HG02938 (cell line): ENCODE measurements at regions not wholly inside any gene's neighbourhood (a gene's known extent, or its start where the extent isn't known, plus 50 kb on each side); places are given as distances from the start of the nearest gene placed in this dataset.
"Not testable (repeated sequence)": the region's sequence is repeated elsewhere in the genome, so short reads cannot be mapped to it uniquely, and the experiment has no call there.

Source experiments
- ATAC-seq: cut with Tn5 transposase; IDR thresholded peaks from one replicate; pipeline ENCODE4 v1.9.1; 2021; ENCODE audit warnings: mild to moderate bottlenecking, moderate library complexity; ENCODE audit not compliant: unreplicated experiment

DNA sequence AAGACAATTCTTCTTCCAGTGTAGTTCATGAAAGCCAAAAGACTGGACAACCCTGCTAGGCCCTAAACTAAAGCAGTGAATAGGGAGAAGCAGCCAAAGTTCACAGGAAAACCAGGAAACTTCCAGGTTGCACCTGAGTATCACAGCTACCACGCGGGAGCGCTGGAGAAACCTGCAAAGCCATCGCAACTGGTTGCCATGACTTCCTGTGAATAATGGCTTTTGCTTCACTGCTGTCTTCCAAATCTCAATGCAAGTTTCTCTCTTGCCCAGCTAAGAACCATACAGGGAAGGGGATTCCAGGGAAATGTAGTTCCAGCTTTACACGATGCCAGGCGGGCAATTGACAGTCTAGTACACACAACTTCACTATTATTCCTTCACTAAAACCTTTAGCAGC, 114.1 kb downstream of the GXYLT1 start:
- no peak for ATAC-seq

- no peak for ATAC-seq
Observed at GRCh38 chr12:42027546-42027945, 117.1 kb downstream of the GXYLT1 start.

DNA sequence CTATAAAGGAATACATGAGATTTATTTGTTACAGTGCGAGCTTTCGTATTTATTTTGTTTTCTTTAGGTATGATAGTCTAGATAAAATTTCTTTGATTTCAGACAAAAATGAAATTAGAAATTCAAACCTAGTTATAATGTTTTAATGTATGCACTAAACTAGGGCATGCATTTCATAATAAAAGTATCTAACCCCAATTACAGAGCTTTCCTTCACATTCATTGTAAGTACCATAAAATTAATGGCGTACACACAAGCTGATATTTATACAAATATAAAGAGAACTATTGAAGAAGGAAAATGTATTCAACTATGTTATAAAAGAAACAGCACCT, 120.2 kb downstream of the GXYLT1 start:
- ATAC-seq: no peak

- peak; percentile 90 for ATAC-seq
Observed at GRCh38 chr12:42023733-42024494, 120.8 kb downstream of the GXYLT1 start.

- ATAC-seq: not testable (repeated sequence)
Observed at GRCh38 chr12:42021937-42022336, 122.7 kb downstream of the GXYLT1 start.

GRCh38 chr12:42021469-42021868, 123.2 kb downstream of the GXYLT1 start:
- no peak for ATAC-seq

DNA sequence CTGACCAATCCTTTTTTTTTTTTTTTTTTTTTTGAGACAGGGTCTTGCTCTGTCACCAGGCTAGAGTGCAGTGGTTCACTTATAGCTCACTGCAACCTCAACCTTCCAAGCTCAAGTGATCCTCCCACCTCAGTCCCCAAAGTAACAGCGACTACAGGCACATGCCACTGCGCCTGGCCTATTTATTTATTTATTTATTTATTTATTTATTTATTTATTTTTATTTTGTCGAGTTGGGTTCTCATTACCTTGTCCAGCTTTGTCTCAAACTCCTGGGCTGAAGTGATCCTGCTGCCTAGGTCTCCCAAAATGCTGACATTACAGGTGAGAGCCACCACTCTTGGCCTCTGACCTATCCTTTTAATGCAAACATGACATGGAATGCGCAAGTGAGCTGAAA, 124.4 kb downstream of the GXYLT1 start:
- ATAC-seq: no peak

- no peak for ATAC-seq
Observed at GRCh38 chr12:42019746-42020145, 124.9 kb downstream of the GXYLT1 start.

- ATAC-seq: no peak
Observed at GRCh38 chr12:42017051-42017450, 127.6 kb downstream of the GXYLT1 start.

DNA sequence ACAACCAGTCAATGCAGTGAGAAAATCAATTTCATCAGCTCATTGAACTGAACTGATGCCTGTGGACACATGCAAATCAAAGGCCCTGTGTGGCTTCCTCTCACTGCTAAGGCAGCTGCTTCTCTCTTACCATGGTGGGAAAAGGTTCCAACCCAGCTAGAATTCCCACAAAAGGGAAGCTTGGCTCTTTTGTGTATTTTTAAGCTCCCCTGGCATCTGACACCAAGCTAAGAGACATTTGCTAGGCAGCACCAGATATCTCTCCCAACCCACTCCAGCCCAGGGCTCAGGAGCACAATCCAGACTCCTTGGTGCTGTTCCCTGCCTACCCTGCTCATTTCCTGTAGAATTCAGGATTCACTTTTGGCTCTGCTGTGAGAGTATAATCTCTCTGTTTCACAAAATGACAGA, 129.6 kb downstream of the GXYLT1 start:
- no peak for ATAC-seq

DNA sequence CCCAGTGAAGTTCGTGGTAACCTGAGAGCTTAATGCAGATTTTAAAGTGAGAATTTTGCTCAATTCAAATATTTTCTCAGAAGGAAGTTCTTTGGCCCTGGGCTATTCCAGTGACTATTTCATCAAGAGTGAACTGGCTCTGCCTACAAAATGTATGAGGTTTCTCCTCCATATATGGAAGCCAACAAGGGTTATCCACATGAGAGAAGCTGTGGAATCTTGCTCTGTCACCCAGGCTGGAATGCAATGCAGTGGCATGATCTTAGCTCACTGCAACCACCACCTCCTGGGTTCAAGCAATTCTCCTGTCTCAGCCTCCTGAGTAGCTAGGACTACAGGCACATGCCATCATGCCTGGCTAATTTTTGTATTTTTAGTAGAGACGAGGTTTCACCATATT, 132.2 kb downstream of the GXYLT1 start:
- not testable (repeated sequence) for ATAC-seq

DNA sequence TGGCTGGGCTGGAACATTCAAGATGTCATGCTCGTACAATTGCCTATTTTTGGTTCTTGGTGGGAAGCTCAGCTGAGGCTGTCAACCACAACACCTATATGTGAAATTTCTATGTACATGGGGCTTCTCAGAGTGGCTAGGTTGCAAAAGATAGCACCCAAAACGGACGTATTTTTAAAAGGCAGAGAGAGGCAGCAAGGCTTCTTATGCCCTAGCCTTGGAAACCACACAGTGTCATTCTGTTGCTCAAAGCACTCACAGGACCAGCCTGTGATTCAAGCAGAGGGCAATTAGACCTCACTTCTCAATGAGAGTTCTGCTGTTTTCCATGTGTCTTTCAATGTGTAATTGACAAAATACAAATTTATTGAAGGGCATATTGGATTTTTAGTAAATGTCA, 134.0 kb downstream of the GXYLT1 start:
- ATAC-seq: no peak

- ATAC-seq: no peak
Observed at GRCh38 chr12:42010257-42010656, 134.4 kb downstream of the GXYLT1 start.

DNA sequence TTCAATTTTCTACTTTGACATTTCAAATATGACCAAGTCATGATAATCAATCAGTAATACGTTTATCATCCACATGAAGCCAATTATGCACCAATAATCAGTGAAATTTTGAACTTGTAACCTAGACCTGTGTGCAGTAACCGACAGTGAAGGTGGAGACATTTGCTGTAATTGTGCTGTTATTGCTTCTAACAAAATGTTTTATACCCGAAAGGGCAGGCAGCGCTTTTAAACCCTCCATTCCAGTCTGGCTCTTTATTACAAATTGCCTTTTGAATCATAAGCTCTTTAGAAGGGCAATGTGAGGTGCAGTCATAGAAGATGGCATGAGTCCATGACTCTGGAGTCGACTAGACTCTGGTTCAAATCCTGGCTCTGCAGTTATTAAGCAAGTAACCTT, 135.7 kb downstream of the GXYLT1 start:
- no peak for ATAC-seq

- ATAC-seq: no peak
Observed at GRCh38 chr12:42003031-42003430, 141.6 kb downstream of the GXYLT1 start.

DNA sequence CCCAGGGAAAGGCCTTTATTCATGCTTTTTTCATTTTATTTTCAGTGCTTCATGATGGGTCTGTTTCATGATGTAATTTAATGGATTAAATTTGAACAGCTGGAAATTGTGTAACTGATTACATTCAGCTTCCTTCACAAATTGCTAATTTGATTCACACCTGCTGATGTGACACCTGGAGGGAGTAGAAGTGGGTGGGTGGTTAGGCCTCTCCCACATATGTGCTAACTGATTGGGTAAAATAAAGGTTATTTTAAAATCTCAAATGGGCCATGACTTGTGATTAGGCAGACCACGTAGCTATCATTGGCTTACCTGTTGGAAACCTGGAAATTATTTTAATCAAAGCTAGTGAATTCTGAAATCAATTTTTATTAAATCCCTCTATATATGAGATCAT, 142.1 kb downstream of the GXYLT1 start:
- ATAC-seq: no peak

DNA sequence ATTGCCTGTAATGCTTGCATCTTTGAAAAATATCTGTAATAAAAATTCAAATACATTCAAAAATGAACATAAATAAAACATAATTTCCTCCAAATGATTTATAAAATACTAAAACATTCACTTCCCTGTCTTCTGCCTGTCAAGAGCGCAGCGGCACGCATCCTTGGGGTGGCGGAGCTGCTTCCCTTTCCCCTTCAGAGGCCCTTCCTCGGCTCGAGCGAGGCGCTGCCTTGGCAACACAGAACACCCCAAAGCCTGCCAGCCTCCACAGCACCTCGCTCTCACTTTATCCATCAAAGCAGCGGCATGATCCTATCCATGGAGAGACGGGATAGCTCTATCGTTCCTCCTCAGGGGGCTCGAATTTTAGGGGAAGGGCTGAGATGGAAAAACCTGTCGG, 146.2 kb downstream of the GXYLT1 start:
- ATAC-seq: no peak

DNA sequence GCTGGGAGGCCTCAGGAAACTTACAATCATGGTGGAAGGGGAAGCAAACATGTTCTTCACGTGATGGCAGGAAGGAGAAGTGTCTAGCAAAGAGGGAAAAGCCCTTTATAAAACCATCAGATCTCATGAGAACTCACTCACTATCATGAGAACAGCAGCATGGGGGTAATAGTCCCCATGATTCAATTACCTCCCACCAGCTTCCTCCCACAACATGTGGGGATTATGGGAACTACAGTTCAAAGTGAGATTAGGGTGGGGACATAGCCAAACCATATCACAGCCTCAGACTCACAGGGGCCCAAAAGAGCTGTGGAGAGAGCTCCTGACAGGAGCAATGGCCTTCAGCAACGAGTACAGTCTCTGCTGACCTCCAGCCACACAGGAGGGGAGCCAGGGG, 151.4 kb downstream of the GXYLT1 start:
- no peak for ATAC-seq

- ATAC-seq: no peak
Observed at GRCh38 chr12:41992692-41993215, 151.9 kb downstream of the GXYLT1 start.

DNA sequence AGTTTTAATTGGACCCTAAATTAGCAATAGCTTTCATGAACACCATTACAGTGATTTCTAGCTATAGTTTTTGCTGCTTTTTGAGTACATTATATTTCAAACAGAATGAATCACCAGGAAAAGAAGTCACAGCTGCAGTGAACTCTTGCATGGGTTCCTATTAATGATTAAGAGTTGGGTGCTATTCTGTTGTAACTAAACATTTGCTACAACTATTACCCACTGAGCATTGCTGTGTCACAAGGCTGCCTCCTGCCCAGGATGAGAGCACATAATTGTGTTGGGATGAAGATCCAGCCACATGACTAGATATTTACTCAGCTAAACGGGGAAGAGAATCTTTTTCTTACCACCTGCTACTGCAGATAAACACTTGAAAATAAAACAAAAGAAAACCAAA, 152.7 kb downstream of the GXYLT1 start:
- no peak for ATAC-seq

- ATAC-seq: no peak
Observed at GRCh38 chr12:41988715-41989114, 156.0 kb downstream of the GXYLT1 start.

GRCh38 chr12:41986513-41986912, 158.2 kb downstream of the GXYLT1 start:
- ATAC-seq: not testable (repeated sequence)

- no peak for ATAC-seq
Observed at GRCh38 chr12:41983856-41984255, 160.8 kb downstream of the GXYLT1 start.
